GM21528 (cell line): ENCODE measurements at regions not wholly inside any gene's neighbourhood (a gene's known extent, or its start where the extent isn't known, plus 50 kb on each side); places are given as distances from the start of the nearest gene placed in this dataset.

Experiments
- ATAC-seq: cut with Tn5 transposase; IDR thresholded peaks from one replicate; pipeline ENCODE4 v1.9.1; 2021; ENCODE audit warnings: mild to moderate bottlenecking, moderate library complexity; ENCODE audit not compliant: unreplicated experiment, low FRiP score

- no peak for ATAC-seq
Measured at GRCh38 chr5:5544094-5544663, 121.7 kb downstream of the ICE1 start.

- ATAC-seq = no peak
Measured at GRCh38 chr5:5542654-5543053, 120.2 kb downstream of the ICE1 start.

- no peak for ATAC-seq
Measured at GRCh38 chr5:5540065-5540464, 117.6 kb downstream of the ICE1 start.
